HG02973 (cell line): ENCODE measurements at regions not wholly inside any gene's neighbourhood (a gene's known extent, or its start where the extent isn't known, plus 50 kb on each side); places are given as distances from the start of the nearest gene placed in this dataset.
"Not testable (repeated sequence)": the region's sequence is repeated elsewhere in the genome, so short reads cannot be mapped to it uniquely, and the experiment has no call there.

Source experiments
- ATAC-seq: cut with Tn5 transposase; IDR thresholded peaks from one replicate; pipeline ENCODE4 v1.9.1; 2021; ENCODE audit warnings: moderate library complexity; ENCODE audit not compliant: unreplicated experiment

GRCh38 chr1:34367954-34368353 is 191.2 kb downstream of the C1orf94 start:
- no peak for ATAC-seq

DNA sequence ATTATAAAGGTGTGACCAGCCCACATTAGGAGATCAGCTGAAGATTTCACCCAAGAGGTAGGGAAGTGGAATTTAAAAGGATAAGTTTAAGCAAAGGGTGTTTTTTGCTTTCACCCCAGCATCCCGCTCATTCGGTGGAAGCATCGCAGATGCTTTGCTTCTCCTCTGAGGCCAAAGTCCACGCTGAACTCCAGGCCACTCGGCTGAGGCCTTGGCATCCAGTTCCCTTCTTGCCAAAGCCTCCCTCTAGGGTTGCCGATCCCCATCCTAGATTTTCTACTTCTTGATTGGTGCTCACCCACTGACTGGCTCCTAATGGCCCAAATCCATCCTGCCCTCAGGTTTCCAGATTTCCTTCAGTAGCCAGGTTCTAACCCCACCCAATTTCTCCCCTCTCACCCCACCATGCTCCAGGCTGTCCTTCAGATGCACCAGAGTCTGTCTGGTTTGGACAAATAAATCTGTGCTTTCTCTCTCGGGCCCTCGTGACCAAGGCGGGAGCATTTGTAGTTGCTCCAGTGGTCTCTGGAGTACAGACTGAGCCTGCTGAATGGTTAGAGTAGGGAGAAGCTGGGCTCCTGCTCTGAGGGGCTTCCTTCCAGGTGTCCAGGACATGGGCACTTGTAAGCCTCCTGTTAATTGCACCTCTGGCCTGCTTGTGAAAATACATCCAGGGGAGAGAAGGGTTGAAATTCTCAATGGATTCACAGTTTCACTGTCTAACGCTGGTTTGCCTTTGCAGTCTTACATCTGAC is 193.2 kb downstream of the C1orf94 start:
- ATAC-seq: no peak

DNA sequence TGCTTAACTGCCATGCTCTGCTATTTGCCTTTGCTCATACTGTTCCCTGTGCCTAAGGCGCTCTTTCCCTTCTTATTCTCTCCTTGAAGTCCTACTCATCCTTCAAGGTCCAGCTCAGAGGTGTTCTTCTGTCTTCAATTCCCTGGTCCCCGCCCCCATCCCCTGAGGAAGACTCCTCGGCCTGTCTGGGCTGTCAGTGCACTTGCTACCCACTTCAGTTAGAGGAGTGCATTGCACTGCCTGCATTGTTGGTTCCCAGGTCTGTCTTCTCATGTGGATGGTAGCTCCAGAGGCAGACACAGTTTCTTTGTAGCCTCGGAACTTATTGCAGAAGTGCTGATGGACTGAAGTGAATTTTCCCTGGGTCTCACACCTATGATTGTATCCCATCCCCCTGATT is 194.0 kb downstream of the C1orf94 start:
- no peak for ATAC-seq

GRCh38 chr1:34371179-34371578 is 194.5 kb downstream of the C1orf94 start:
- not testable (repeated sequence) for ATAC-seq

DNA sequence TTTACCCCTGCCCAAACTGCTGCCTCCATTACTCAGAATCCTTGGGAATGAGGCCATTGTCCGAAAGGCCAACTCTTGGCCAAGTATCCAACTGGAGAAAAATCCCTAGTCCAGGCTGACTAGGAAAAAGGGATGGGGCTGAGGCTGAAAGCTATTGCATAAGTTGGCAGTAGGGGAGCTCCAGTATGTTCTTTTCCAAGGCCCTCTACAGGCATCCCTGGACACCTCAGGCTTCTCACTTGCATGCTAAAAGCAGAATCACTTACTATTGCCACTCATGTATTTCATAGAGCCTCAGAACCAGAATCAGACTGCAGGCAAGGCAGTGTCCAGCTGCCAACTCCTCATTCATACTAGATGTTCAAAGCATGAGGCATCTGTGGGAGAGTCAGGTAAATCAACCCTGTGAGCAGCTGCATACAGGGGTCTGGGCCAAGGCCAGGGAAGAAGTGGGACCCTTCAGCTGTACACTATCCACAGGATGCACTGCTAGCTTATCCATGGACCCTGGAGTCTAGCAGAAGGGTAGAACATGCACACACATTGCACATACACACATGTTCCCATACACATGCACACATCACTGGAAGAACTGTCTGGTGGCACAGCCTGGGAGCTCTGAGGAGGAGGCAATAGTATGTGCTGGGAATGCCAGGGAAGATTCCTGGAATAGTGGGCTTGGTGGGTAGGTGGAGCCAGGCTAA is 195.3 kb downstream of the C1orf94 start:
- no peak for ATAC-seq

DNA sequence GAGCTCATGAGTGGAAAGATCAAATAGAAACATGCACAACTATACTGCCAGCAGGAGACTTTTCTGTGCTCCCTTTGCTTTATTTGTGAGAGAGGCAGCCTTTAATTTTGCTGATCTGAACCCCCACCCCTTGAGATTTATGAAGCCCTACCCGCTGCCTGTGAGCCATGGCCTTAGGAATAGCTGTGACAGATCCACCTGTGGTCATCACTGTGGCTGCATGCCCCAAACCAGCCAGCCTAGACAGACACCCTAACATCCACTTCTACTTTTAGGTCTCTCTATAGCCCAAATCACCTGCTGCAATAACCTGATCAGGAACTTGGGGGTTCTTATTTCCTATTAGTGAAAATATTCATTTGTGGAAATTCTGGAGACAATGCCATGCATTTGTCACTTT is 196.2 kb downstream of the C1orf94 start:
- no peak for ATAC-seq

DNA sequence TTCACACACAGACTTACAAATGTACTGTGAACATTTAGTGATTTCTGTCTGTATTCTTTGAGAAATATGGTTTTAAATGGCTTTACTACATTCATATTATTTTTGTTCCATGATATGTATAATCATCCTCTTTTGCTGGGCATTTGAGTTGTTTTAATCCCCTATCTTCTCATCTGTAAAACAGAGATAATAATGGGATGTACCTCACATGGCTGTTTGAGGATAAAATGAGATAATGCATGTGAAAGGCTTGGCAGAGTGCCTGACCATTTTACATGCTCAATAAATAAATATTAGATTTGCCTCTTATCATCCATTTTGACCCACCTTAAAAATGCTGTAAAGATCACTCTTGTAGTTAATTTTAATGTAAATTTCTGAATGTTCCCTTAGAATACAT is 197.2 kb downstream of the C1orf94 start:
- no peak for ATAC-seq

DNA sequence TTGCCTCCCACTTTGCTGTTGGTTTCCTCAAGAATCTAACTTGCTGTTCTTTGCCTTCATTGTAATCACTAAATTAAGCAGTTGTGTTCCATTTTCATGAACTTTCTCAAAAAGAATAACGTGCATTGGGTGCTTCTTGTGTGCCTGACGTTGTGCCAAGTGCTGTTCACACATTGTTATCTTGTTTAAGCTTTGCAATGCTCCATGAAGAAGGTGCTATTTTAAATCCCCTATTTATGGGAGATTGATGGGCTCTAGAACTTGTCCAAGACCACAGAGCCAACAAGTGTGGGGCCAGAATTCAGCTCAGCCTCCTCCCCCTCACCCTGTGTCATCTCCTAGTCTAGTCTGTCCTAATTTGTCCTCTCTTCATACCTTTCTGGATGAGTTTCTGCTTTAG is 199.8 kb downstream of the C1orf94 start:
- no peak for ATAC-seq

GRCh38 chr1:34378968-34379856 is 202.5 kb downstream of the C1orf94 start:
- ATAC-seq: no peak

- no peak for ATAC-seq
These were observed 203.2 kb downstream of the C1orf94 start for GRCh38 chr1:34379911-34380310.

DNA sequence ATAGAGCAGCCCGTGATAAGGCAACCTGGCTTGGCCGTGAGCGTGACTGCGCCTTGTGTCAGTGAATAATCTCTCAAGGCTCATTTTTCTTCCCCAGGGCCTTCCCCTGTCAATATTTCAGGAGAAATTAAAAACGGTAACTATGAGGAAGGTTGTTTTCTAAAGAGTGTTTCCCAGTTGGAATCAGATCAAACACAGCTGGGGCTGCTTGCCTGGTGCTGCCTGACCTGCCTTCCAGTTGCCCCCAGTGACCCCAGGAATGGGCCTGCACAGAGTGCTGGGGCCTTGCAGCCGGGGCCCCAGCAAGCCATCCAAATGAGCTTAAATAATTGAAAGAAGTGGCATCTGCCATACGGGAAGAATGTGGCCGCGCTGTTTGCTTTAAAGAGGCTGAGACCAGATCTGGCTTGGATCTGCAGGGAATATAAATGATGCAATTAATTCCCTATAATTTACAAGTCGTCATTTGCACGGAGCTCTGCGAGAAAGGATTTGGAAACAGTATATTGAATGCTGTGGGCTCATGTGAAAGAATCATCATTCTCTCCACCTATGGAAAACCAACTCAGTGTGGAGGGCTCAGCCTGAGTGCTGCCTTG is 203.9 kb downstream of the C1orf94 start:
- ATAC-seq: no peak

DNA sequence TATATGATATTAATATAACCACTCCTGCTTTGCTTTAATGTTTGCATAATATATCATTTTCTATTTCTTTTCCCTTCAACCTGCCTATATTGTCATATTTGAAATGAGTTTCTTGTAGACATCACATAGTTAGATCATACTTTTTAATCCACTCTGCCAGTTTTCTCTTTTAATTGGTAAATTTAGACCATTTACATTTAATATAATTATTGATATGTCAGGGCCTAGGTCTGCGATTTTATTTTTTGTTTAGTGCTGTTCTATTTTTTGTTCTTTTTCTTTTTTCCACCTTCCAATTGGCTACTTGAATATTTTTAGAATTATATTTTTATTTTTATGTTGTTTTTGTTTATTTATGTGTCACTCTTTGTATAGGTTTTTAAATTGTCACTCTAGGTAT is 213.3 kb downstream of the C1orf94 start:
- no peak for ATAC-seq

DNA sequence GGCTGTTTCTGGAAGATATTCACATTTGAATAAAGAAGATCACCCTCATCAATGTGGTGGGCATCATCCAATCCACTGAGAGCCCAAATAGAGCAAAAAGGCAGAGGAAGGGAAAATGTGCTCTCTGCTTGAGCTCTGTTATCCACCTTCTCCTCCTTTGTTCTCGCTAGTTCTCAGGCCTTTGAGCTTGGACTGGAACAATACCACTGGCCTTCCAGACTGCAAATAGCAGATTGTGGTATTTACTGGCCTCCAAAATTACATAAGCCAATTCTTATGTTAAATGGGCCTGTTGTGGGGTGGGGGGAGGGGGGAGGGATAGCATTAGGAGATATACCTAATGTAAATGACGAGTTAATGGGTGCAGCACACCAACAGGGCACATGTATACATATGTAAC is 219.3 kb downstream of the C1orf94 start:
- no peak for ATAC-seq

DNA sequence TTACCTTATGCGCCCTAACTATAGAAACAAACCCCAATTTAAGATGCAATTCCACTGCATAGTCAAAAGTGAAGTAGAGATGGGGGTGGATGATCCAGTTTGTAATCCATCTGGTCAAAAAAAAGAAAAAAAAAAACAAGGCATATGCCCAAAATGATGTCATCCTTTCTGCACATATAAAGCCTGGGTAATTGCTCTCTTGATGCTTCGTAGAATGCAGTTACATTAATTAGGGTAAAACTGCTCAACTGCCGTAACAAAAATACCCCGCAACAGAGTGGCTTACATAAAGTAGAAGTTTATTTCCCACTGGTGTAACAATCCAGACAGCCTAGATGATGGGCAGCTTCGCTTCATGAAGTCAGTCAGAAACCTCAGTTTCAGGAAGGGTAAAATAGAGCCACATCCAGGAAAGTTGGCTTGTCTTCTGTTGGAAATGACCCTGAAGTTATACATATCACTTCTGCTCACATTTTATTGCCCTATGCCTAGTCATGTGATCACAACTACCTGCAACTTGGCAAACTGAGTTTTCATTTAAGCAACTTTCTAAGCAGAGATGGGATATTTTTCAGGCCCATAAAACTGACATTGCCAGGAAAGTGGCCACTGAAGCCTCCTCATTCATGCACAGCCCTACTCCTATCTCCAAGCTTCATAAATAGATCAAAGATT is 221.7 kb downstream of the C1orf94 start:
- ATAC-seq: no peak

DNA sequence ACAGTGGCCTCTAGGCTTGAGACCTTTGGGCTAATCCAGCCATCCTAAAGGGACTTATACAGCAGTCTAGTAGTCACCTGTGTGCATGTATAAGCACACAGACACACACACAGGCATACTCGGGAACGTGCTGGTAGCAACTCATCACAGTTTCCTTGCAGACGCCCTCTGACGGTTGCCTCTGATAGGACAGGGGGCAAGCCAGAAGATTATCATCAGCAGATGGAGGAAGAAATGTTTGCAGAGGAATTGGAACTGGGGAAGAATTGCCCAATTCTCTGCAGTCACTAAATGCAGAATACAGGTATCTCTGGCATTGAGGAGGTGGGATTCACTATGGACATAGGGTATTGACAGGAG is 222.2 kb downstream of the C1orf94 start:
- no peak for ATAC-seq

DNA sequence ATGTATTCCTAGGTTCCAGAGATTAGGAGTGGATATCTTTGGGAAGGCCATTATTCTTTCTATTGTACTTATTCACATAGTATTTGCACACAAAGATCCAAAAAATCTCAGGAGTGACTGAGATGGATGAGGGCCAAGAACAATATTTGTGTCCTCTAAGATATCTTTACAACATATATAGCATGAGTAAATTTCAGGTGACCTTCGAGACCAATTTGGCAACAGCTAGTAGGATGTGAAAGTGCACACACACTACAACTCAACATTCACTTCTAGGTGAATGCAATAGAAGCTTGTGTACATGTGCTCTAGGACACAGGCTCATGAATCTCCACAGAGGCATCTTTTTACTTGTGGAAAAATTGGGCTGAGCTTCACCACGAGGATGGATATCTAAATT is 224.0 kb downstream of the C1orf94 start:
- ATAC-seq: no peak

DNA sequence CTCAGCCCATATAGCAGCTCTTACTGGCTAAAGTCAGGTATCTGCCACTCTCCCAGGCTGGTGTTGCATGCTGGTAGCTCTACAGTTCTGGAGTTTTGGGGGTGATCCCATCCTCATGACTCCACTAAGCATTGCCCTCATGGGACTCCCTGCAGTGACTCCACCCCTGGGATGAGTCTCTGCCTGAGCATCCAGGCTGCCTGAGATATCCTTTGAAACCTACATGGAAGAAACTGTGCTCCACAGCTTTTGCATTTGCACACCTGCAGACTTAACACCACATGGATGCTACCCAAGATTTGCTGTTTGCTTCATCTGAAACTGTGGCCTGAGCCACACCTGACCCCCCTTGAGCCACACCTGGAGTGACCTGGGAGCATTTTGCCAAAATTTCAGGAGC is 226.4 kb downstream of the C1orf94 start:
- ATAC-seq: no peak

DNA sequence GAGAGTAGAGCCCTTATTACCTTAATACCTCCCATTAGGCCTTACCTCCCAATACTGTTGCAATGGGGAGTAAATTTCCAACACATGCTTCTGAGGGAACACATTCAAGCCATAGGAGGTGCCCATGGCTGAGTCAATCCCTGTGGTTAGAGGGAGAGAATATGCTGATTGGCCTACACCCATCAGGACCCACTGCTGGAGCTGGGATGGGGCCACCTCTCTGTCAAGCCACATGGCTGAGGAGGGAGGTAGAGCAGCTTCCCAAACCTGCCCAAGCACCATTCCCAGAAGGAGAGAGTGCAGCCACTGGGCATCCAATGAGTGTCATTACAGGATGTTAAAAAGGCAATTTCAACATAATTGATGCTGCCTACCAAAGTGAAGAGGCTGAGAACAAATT is 228.1 kb downstream of the C1orf94 start:
- no peak for ATAC-seq

DNA sequence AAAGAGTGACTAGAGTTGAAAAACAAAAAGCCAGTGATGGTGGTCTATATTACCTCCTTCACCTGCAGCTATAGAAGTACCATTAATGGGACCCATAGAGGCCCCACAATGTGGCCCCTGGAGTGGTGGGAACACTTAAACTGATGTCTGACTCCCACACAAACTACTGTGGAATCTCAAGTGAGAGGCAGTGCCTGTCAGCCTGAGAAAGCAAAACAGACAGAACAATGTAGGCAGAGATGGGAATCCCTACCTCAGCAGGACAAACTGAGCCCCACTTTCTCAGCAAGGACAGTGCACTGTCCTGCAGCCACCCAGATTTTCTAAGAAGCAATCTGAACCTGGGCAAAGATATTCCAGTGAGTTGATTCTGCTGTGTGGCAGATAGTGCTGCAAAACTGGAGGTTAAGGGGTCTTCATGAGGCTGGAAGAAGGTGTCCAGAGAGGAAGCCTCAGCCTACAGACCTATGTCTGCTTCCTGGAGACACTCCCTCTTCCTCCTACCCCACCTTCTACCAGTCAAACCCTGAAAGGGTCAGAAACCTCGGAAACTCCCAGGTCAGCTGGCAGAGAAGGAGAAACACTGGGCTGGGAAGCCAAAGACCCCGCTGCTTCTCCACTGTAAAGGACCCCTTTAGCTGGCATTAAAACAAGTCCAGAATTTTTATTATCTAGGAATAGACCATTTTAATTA is 228.7 kb downstream of the C1orf94 start:
- ATAC-seq: no peak

DNA sequence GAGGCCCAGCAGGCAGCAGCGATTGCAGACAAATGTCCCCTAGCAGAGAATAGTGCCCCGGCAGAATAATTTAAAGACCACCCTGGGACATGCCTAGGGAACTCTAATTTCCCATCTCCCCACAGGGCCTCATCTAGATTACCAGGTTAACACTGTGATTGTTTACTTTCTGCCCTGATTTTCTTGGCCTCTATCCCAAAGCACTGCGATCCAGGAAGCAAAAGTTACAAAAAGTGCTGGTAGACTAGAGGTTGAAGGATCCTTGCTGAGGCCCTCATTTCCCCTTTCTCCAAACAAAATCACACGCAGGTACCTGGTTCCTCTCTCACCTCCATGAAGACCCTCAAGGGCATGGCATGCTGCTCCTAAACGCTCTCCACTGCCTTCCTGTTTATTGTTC is 229.7 kb downstream of the C1orf94 start:
- no peak for ATAC-seq
